Nucleus accumbens (tissue), 56 donors: ENCODE measurements at regions not wholly inside any gene's neighbourhood (a gene's known extent, or its start where the extent isn't known, plus 50 kb on each side); places are given as distances from the start of the nearest gene placed in this dataset.

Source experiments
- DNase-seq, 56 donors: peaks; one replicate each; lab custom pipeline; 2025; lab: John Stamatoyannopoulos, UW

DNA sequence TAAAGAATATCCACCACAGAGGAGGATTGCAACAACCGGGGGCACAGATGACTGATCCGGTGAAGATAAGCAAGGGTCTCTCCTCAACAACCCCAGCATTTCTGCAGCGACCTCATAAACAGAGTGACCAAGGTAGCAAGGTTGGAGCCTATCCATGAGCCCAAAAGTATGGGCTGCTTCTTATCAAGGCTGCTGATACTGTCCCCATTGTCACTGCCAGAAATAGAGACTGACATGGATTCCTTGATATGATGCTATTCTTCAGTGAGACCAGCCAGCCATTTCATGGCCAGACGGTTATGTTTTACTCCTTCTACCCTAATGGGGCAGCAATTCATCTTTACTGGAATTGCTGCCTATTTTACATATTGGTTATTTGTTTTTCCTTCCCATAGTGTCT lies 61.9 kb upstream of the ARHGAP5 start:
- no peak for DNase-seq

DNA sequence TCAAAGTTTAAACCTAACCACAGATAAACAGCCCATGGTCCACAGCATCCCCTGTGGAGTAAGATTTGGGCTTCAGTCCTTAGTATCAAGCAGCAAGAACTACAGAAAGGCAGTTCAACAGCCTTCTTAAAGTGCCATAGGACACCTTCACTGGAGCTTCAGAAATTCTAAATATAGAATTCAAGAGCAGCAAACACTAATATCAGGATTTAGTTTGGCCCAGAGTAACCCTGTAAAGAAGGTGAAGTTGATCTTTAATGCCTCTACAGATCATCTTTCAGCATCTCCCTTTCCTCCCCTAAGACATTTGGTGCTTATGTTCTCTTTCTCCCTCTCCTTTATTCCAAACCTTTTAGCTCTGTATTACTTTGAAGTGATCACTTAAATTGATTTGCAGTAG lies 59.5 kb upstream of the ARHGAP5 start:
- no peak for DNase-seq

DNA sequence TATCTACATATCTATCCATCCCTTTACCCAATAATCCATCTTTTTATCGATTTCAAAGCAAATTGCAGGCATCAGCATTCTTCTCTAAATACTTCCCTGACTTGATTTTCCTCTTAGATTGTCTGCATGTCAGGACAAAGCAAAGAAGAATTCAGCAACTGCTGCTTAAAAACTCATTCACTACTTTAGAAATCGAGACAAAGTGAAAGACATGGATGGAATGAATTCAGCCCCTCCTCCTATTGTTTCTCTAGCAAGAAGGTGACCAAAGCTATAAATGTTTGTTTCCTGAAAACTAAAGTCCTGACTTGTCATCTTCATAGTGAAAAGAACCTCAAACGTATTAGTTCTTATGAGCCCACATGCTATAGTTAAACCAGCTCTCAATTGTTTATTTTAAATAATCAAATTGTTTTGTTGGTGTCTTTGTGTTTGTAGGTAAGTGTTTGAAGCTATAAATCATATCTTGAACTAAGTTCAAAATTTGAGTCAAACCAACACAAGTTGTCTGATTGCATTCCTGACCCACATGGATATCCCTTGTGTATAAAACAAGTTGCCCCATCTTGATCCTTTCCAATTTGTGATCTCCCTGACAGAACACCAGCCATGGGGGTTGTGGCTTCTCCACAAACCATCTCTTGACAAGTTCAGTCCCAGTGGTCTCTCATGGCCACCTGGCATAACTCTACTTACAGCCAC lies 58.6 kb upstream of the ARHGAP5 start:
- DNase-seq, result no peak

DNA sequence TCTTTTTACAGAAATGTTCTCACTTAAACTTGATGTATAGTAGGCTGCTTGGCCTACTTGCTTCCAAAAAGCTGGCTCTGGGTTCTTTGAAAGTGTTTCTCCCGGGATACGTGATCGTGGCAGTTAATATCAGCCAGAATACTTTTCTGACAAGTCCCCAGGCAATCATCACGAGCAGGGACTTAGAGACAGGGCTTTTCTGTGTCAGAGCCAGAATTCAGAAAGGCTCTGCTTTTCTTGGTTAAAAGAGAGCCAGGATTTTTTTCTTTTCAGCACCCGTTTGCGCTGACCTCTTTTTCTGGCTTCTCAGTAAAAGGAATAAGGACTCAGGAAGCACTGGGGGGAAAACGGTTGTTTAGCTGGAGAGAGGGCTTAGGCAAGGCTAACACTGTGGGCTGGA lies 57.8 kb upstream of the ARHGAP5 start:
- DNase-seq, result peak in 9 of 56 donors; percentile 6 to 47 (median 28)

DNA sequence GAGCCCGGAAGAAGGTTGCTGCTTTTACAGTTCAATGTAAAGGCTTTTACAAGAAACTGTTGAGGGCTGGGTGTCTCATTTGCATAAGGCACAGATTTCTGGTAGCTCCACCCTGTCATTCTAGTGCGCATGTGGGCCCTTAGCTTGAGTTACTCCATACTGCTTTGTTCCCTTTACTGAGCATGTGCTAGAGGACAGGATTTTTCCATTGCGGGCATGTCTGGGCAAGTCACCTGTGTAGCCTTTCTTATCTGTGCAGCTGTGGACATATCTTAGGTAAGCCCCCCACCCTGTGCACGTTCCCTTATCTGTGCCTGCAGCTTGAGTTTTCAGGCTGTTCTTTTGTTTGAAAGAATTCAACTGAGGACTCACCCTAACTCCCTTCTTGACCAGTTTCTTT lies 56.2 kb upstream of the ARHGAP5 start:
- DNase-seq, result no peak

DNA sequence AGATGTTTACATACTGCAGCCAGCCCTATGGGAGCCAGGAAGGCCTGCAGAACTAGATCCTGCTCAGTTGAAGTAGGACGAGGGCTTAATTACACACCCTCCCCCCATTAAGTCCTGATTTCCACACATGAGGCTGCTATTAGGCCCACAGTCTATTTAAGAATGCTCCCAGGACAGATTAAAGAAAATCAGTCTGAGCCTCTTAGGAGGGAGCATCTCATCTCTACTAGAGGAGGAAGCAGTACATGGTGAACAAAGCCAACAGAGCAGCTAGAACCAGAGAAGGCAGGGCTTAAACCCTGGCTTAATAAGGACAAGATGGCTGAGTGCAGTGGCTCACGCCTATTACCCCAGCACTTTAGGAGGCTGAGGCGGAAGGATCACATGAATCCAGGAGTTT lies 55.8 kb upstream of the ARHGAP5 start:
- DNase-seq, result no peak

DNA sequence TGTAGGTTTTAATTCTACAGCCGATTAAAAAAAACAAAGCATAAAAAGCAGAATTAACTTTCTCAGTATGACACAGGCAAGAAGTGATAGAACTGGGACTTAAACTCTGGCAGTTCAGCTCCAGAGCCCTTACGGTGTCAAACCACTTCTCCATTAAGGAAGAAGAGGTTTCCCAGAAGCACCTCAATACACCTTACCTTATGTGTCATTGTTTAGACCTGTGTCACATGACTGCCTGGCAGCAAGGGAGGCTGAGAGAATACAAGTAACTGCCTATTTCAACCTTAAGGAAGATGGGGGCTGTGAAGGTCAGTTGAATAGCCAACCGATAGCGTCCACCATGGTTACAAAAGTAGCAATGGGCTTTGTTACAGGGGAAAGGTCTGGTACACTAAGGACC lies 54.6 kb upstream of the ARHGAP5 start:
- DNase-seq, result no peak

DNA sequence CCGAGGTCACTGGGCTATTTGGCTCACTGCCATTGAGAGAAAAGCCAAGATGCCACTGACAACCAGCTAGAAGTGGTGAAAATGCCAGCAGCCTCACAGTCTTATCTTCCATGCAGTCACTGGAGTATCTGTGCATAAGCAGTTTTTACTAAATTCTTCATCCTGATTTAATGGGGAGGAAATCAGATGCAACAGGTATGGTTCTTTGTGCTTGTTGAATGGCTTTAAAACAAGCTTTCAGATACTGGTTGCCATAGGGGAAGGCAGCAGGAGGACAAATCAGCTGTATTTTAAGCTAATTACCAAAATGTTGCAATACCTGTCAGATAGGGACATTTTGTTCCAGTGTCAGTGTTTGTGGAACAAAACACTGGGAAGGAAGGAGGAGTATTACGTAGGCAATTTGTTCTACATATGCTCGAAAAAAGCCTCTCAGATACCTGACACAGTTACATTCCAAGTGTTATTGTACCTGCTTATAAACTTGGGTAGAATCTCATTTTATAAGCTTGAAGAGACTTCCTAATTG lies 54.1 kb upstream of the ARHGAP5 start:
- no peak for DNase-seq

DNA sequence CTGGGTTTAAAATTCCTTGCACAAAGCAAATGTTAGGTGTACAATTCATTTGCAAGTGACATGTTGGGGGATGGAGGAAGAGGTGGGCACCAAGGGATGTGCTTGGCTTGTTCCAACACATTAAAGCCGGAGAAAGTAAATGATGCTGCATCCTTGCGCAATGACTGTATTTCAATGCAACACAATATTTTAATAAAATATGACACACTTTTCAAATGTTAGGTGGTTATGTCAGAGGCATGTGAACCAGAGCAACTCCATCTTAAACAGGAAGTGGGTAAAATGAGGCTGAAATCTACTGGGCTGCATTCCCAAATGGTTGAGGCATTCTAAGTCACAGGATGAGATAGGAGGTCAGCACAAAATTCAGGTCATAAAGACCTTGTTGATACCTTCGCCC lies 53.6 kb upstream of the ARHGAP5 start:
- no peak for DNase-seq

DNA sequence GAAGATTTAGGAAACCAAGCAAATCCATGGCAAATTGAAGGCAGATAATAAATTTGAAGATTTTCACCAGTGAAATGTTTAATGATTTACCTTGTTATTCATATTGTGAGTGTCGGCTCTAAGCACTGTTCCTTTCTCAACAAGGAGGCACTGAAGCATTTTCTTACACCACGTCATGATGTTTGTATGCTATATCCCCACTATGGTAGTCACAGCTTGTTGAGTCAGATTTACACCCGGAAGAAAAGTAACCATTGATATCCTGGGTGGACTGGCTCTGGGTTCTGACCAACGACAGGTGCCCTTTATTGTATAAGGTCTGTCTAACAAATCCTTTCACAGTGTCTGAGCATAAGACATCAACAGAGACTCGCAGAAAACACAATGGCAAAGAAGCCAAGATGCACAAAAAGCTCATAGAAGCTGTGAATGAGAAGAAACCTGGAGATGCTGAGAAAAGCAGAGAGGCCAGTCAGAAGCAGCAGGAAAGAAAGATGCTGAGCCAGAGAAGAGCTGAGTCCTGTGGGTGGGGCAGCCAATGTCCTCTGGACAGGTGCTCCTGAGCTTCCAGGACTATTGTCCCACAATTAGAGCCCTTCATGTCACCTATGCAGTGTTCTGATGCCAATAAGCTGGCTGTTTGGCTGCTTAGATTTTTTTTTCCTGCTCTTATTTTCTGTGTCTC lies 49.7 kb upstream of the ARHGAP5 start:
- DNase-seq, result no peak
